SH-SY5Y (cell line): ENCODE measurements at regions not wholly inside any gene's neighbourhood (a gene's known extent, or its start where the extent isn't known, plus 50 kb on each side); places are given as distances from the start of the nearest gene placed in this dataset.

Experiments used
- GATA2 ChIP-seq: IDR thresholded peaks from 2 replicates; pipeline ENCODE4 v1.6.1; 2011; ENCODE audit warnings: mild to moderate bottlenecking, low read depth, low read length
- GATA3 ChIP-seq: IDR thresholded peaks from 2 replicates; pipeline ENCODE4 v1.6.1; 2011; ENCODE audit warnings: low read depth, mild to moderate bottlenecking, low read length, moderate library complexity

GRCh38 chr5:74319076-74319475, 321.5 kb downstream of the ENC1 start:
- no peak for TF ChIP-seq GATA2
- no peak for TF ChIP-seq GATA3
